ENCODE measurements at regions not wholly inside any gene's neighbourhood (a gene's known extent, or its start where the extent isn't known, plus 50 kb on each side); places are given as distances from the start of the nearest gene placed in this dataset.

GRCh38 chr18:43570593-43570992 is 293.3 kb upstream of the SYT4 start:
- no peak for TF ChIP-seq CTCF (tag by site-specific recombination; IDR thresholded peaks at IDR 0.05)
- no peak for TF ChIP-seq FEZF1 (tag by site-specific recombination; IDR thresholded peaks at IDR 0.05)
- TF ChIP-seq ZNF362 (tag by site-specific recombination; IDR thresholded peaks at IDR 0.05), result no peak
- no peak for TF ChIP-seq TCF7L2 (IDR thresholded peaks at IDR 0.05; ENCODE audit: borderline replicate concordance, low read depth, low read length)
- TF ChIP-seq ZNF704 (tag by site-specific recombination; IDR thresholded peaks at IDR 0.05), result no peak
- TF ChIP-seq ZSCAN4 (tag by site-specific recombination; IDR thresholded peaks at IDR 0.05), result no peak
- no peak for TF ChIP-seq ZNF175 (tag by site-specific recombination; IDR thresholded peaks at IDR 0.05)
- TF ChIP-seq ZNF791 (tag by site-specific recombination; IDR thresholded peaks at IDR 0.05), result no peak
- no peak for TF ChIP-seq ZBTB21 (tag by site-specific recombination; IDR thresholded peaks at IDR 0.05)
- TF ChIP-seq GLI4 (tag by site-specific recombination; IDR thresholded peaks at IDR 0.05), result no peak
- no peak for TF ChIP-seq REPIN1 (tag by site-specific recombination; IDR thresholded peaks at IDR 0.05; ENCODE audit: low read depth)
- no peak for TF ChIP-seq RBAK (tag by site-specific recombination; IDR thresholded peaks at IDR 0.05)

All from HEK293 (cell line).